DND-41 (cell line): ENCODE measurements at regions not wholly inside any gene's neighbourhood (a gene's known extent, or its start where the extent isn't known, plus 50 kb on each side); places are given as distances from the start of the nearest gene placed in this dataset.

Experiments
- EZH2 ChIP-seq: IDR thresholded peaks from 3 replicates; pipeline ENCODE4 v1.6.1; 2012; ENCODE audit warnings: borderline replicate concordance, low read depth, mild to moderate bottlenecking, moderate library complexity, low read length, inconsistent platforms; ENCODE audit not compliant: severe bottlenecking
- TF ChIP-seq, protein P1 (sequence below): IDR thresholded peaks from 2 replicates; pipeline ENCODE4 v1.5.1; 2012; ENCODE audit warnings: borderline replicate concordance, low read length, moderate library complexity, mild to moderate bottlenecking; ENCODE audit not compliant: poor library complexity, severe bottlenecking; ENCODE audit errors: extremely low read depth

DNA sequence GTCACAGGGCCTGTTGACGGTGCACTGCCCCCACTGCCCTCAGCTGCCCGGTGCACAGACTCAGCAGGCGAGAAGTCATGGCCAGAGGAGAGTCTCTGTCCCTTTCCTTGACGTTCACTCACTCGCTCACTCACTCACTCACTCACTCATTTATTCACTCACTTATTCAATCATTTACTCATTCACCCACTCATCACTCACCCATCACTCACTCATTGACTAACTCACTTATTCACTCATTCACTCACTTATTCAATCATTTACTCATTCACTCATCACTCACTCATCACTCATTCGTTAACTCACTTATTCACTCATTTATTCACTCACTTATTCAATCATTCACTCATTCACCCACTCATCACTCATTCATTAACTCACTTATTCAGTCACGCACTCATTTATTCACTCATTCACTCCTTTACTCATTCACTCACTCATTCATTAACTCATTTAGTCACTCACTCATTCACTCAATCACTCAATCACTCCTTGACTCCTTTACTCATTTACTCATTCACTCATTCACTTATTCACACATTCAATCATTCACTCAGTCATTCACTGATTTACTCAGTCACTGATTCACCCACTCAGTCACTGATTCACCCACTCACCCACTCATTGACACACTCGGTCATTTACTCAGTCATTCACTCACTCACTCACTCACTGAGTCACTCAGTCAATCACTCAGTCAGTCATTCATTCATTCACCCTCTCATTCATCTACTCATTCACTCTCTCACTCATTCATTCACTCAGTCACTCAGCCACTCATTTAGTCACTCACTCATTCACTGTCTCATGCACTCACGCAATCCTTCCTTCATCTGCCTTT, 1193.5 kb downstream of the BRD1 start:
- TF ChIP-seq, protein P1, sequence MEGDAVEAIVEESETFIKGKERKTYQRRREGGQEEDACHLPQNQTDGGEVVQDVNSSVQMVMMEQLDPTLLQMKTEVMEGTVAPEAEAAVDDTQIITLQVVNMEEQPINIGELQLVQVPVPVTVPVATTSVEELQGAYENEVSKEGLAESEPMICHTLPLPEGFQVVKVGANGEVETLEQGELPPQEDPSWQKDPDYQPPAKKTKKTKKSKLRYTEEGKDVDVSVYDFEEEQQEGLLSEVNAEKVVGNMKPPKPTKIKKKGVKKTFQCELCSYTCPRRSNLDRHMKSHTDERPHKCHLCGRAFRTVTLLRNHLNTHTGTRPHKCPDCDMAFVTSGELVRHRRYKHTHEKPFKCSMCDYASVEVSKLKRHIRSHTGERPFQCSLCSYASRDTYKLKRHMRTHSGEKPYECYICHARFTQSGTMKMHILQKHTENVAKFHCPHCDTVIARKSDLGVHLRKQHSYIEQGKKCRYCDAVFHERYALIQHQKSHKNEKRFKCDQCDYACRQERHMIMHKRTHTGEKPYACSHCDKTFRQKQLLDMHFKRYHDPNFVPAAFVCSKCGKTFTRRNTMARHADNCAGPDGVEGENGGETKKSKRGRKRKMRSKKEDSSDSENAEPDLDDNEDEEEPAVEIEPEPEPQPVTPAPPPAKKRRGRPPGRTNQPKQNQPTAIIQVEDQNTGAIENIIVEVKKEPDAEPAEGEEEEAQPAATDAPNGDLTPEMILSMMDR, result no peak
- TF ChIP-seq EZH2, result no peak
